D721Med (cell line): ENCODE measurements at regions not wholly inside any gene's neighbourhood (a gene's known extent, or its start where the extent isn't known, plus 50 kb on each side); places are given as distances from the start of the nearest gene placed in this dataset.

ENCODE experiments used
- DNase-seq: peaks from one replicate; pipeline ENCODE4 v3.0.0; 2011; ENCODE audit warnings: low spot score; ENCODE audit not compliant: insufficient read length
- FAIRE-seq: peaks from 2 replicates; lab custom pipeline; 2011; peaks lifted over from hg19 to GRCh38; lab: Jason Lieb, UNC
- TF ChIP-seq, protein P1 (sequence below): IDR thresholded peaks from 2 replicates; pipeline ENCODE4 v1.5.1; 2012; ENCODE audit warnings: mild to moderate bottlenecking, control low read depth; ENCODE audit not compliant: insufficient read depth; ENCODE audit errors: missing control alignments

DNA sequence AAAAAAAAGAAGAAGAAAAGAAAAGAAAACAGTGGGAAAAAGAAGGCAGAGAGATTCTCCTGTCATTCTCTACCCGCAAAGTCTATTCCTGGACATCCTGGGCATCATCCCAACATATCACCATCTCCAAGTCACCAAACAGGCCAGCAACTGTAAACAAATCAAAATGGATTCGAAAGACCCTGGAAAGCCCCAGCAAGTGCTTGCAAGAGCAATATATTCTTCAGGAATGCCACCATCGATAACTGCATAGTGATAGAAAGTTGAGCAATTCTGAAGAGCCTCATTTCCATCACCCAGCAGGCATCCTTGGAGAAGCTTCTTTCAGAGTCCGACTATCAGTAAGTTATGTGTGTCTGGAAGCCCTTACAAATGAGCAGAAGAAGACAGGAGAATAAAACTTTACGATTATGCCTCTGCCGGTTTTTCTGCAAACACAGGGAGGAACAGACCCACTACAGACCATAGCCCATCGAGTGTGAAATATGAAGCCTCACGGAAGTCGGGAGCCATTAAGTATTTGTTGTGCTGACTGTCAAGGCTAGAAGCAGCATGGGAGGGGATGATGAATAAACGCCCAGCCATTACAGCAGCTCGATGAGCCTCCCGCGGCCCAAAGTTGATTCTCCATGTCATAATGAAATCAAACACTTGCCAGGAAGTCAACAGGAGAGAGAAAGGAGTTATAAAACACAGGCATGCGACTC is 64.5 kb upstream of the SEC14L1 start:
- no peak for DNase-seq
- FAIRE-seq, result no peak

DNA sequence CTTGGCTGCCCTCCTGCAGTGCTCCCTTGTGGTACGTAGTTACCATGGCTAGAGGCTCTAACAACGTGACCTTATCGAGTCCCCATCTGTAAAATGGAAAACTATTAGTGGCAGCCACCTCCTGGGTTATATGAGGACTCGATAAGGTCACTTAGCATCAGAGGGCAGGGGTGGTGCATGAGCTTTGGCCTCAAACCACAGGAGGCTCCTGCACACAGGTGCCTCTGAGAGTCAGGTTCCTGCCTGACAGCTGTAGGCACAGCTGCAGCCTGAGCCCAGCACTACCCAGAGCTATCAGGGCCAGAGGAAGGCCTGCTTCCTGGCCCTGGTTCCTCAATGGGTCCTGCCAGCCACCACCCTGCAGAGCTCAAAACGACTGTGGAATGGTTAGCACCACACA is 57.2 kb upstream of the SEC14L1 start:
- TF ChIP-seq, protein P1, sequence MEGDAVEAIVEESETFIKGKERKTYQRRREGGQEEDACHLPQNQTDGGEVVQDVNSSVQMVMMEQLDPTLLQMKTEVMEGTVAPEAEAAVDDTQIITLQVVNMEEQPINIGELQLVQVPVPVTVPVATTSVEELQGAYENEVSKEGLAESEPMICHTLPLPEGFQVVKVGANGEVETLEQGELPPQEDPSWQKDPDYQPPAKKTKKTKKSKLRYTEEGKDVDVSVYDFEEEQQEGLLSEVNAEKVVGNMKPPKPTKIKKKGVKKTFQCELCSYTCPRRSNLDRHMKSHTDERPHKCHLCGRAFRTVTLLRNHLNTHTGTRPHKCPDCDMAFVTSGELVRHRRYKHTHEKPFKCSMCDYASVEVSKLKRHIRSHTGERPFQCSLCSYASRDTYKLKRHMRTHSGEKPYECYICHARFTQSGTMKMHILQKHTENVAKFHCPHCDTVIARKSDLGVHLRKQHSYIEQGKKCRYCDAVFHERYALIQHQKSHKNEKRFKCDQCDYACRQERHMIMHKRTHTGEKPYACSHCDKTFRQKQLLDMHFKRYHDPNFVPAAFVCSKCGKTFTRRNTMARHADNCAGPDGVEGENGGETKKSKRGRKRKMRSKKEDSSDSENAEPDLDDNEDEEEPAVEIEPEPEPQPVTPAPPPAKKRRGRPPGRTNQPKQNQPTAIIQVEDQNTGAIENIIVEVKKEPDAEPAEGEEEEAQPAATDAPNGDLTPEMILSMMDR, result no peak
- DNase-seq, result no peak
- FAIRE-seq, result no peak

More for the DNA sequence above, 64.5 kb upstream of the SEC14L1 start:
- TF ChIP-seq, protein P1, result no peak

DNA sequence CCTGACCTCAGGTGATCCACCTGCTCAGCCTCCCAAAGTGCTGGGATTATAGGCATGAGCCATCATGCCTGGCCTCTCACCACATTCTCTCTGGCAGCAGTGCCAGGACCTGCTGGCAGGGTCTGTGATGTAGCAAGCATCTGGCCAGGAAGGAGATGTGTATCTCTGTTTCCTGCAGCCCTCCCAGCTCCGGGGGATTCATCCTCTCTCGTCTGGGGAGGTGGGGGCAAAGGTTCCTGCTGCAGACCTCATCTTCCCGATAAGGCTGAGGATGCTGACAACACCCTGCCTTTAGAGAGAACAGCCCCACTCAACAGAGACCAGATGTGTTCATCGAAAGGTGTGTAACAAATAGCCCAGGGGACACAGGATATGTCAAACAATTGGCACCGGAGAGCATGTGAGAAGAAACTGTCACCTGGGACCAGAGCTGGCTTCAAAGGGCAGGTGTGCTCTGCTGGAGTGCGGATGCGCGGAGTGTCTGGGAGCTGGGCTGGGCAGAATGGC is 54.8 kb upstream of the SEC14L1 start:
- no peak for DNase-seq
- no peak for FAIRE-seq
- TF ChIP-seq, protein P1, result no peak

DNA sequence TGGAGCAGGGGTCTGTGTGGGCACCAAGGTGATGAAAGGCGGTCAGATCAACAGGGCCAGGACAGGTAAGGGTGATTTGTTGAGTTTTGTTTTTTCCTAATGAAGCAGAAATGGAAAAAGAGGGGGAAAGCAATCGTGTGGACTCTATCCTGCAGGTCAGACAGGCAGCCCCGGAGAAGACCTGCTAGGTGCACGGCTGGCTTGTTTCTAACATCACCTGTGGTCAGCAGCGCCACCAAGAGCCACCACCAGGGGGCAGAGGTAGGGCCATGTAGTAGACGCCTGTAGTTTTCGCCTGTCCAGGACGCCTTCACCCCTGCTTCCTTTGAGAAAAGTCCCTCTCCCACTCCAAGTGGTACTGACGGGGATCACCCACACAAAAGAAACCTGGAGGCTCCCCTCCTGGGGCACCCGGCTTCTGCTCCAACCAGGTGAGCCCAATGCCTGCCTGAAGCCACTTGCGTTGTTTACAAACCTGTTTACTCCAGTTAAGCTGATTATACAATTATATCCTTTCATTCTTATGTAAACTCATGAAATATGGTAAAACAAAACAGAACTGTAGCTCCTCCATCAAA is 54.2 kb upstream of the SEC14L1 start:
- FAIRE-seq (no peak), DNase-seq (no peak)
- TF ChIP-seq, protein P1, result peak; percentile 92

DNA sequence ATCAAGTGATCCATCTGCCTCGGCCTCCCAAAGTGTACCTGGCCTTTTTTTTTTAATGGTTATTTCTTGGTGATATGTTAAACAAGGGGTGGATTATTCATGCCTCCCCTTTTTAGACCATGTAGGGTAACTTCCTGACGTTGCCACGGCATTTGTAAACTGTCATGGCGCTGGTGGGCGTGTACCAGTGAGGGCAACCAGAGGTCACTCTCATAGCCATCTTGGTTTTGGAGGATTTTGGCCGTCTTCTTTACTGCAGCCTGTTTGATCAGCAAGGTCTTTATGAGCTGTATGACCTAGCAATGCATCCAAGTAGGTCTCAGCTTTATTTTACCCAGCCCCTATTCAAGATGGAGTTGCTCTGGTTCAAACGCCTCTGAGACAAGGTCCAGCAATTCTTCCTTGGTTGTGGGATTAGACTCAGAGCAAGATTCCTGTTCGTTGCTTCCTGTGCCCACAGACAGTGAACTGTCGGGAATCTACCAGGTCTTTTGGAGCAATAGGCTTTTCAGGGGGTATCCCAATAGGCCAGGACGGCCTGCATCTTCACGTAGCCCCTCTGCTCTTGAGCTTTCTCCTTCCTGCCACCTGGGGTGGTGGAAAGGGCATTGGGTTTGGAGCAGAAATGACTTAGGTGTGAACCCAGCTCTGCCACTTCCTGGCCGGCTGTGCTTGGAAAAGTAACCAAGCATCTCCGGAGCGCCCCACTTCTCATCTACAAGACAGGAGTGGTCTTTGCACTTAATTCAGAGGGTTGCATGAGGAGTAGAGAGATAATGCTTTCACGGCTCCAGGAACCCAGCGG is 52.9 kb upstream of the SEC14L1 start:
- DNase-seq, result no peak
- TF ChIP-seq, protein P1, result no peak
- FAIRE-seq, result no peak

DNA sequence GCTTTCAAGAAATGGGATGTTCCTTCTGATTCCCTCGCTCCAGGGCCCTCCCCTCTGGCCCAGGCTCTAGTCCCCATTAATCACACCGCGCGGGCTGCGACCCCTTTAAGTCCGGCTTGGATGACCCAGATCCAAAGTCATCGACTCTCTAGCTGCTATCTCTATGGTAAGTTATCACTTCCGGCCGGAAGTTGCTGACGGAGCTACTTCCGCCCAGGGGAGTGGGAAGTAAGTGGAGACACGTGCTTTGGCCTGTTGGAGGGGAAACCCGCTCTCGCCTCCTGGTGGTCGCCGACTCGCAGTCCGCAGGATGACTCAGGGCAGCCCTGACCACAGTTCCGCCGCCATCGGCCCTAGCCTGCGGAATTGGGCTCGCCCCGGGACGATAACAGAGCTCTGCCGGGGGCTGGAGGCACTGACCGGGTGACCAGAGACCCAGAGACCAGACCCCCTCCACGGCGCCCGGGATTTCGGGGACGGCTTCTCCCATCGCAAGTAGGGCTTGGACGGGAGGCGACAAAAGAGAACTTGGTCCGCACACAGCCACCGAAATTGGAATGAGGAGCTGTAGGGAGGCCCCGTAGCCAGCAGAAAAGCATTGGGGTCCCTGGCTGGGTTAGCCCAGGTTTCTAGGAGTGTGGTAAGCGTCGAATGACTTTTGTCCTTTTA is 52.2 kb upstream of the SEC14L1 start:
- FAIRE-seq, result no peak

More for the DNA sequence above, 52.2 kb upstream of the SEC14L1 start:
- TF ChIP-seq, protein P1, result peak; percentile 84
- DNase-seq, result peak; percentile 70
